ENCODE measurements at regions not wholly inside any gene's neighbourhood (a gene's known extent, or its start where the extent isn't known, plus 50 kb on each side); places are given as distances from the start of the nearest gene placed in this dataset.

- TF ChIP-seq CTCF (IDR thresholded peaks at IDR 0.05; ENCODE audit: borderline replicate concordance, control extremely low read depth, extremely low read depth, insufficient read depth, missing control alignments), result no peak
- DNase-seq (ENCODE audit: low spot score), result no peak
- in situ Hi-C loops (cut with MboI; ENCODE audit: low sequenced_read_pairs, unreplicated experiment), result no loop called here
Observed at GRCh38 chr4:116058129-116058528, 944.7 kb upstream of the NDST4 start.

GRCh38 chr4:116055857-116056827, 942.7 kb upstream of the NDST4 start:
- no peak for DNase-seq (ENCODE audit: low spot score)
- no peak for TF ChIP-seq CTCF (IDR thresholded peaks at IDR 0.05; ENCODE audit: borderline replicate concordance, control extremely low read depth, extremely low read depth, insufficient read depth, missing control alignments)
- in situ Hi-C loops (cut with MboI; ENCODE audit: low sequenced_read_pairs, unreplicated experiment), result no loop called here

- no peak for TF ChIP-seq CTCF (IDR thresholded peaks at IDR 0.05; ENCODE audit: borderline replicate concordance, control extremely low read depth, extremely low read depth, insufficient read depth, missing control alignments)
- no peak for DNase-seq (ENCODE audit: low spot score)
- in situ Hi-C loops (cut with MboI; ENCODE audit: low sequenced_read_pairs, unreplicated experiment), result no loop called here
Observed at GRCh38 chr4:116027311-116027710, 913.9 kb upstream of the NDST4 start.

- no peak for DNase-seq (ENCODE audit: low spot score)
- in situ Hi-C loops (cut with MboI; ENCODE audit: low sequenced_read_pairs, unreplicated experiment), result no loop called here
- no peak for TF ChIP-seq CTCF (IDR thresholded peaks at IDR 0.05; ENCODE audit: borderline replicate concordance, control extremely low read depth, extremely low read depth, insufficient read depth, missing control alignments)
Observed at GRCh38 chr4:116024954-116025708, 911.7 kb upstream of the NDST4 start.

GRCh38 chr4:116023049-116023448, 909.6 kb upstream of the NDST4 start:
- DNase-seq (ENCODE audit: low spot score), result no peak
- in situ Hi-C loops (cut with MboI; ENCODE audit: low sequenced_read_pairs, unreplicated experiment), result no loop called here
- no peak for TF ChIP-seq CTCF (IDR thresholded peaks at IDR 0.05; ENCODE audit: borderline replicate concordance, control extremely low read depth, extremely low read depth, insufficient read depth, missing control alignments)

- in situ Hi-C loops (cut with MboI; ENCODE audit: low sequenced_read_pairs, unreplicated experiment), result no loop called here
- no peak for DNase-seq (ENCODE audit: low spot score)
- TF ChIP-seq CTCF (IDR thresholded peaks at IDR 0.05; ENCODE audit: borderline replicate concordance, control extremely low read depth, extremely low read depth, insufficient read depth, missing control alignments), result no peak
Observed at GRCh38 chr4:116020141-116020722, 906.8 kb upstream of the NDST4 start.
